ENCODE measurements at regions not wholly inside any gene's neighbourhood (a gene's known extent, or its start where the extent isn't known, plus 50 kb on each side); places are given as distances from the start of the nearest gene placed in this dataset.

DNA sequence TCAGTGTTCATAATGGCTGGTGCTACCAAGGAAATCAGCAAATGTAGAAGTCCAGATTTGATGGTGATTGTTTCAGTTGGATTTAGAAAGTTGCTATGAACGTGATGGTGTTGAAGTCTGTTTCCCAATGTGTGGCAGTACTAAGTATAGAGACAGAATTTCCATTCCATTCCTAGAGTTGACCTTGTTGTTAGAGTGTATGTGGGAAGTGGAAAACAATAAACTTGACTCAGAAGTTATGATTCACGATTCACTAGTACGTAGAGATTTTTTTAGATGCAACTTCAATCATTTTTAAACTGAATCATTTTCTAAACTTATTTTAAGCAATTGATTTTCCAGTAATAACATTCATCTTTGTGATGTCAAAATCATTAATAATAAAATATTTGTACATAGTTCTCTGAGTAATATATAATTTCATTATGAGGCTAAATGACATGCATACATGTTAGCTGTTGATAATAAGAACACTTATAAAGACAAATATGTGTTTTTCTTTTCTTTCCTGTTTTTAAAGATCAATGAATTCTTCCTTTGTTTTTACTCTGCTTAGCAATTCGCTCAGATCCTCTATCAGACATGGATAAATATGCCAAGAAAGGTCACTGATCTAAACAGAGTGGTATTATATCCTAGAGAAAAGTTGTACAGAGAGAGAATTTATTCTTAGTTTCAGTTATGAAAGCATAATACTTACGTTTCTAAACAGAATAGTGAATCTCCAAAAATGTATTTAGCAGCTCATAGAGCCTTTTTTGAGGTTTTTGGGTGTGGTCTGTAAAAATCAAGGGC, 108.8 kb upstream of the GPR149 start:
- no peak overlapping the region for H3K4me3 ChIP-seq (ENCODE audit: low read depth, poor library complexity, severe bottlenecking)
- WGBS, 2 donors, result 50 to 65% methylated on average over 5 of the region's 5 CpGs
- intact Hi-C loops (cut with DNase I; ENCODE audit: low total_unique reads), result no loop called here
- TF ChIP-seq POLR2A (IDR thresholded peaks at IDR 0.05), result no peak
- TF ChIP-seq, protein P1, sequence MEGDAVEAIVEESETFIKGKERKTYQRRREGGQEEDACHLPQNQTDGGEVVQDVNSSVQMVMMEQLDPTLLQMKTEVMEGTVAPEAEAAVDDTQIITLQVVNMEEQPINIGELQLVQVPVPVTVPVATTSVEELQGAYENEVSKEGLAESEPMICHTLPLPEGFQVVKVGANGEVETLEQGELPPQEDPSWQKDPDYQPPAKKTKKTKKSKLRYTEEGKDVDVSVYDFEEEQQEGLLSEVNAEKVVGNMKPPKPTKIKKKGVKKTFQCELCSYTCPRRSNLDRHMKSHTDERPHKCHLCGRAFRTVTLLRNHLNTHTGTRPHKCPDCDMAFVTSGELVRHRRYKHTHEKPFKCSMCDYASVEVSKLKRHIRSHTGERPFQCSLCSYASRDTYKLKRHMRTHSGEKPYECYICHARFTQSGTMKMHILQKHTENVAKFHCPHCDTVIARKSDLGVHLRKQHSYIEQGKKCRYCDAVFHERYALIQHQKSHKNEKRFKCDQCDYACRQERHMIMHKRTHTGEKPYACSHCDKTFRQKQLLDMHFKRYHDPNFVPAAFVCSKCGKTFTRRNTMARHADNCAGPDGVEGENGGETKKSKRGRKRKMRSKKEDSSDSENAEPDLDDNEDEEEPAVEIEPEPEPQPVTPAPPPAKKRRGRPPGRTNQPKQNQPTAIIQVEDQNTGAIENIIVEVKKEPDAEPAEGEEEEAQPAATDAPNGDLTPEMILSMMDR (IDR thresholded peaks at IDR 0.05), result no peak
- DNase-seq (ENCODE audit: low spot score in 2 of 2), result no peak

DNA sequence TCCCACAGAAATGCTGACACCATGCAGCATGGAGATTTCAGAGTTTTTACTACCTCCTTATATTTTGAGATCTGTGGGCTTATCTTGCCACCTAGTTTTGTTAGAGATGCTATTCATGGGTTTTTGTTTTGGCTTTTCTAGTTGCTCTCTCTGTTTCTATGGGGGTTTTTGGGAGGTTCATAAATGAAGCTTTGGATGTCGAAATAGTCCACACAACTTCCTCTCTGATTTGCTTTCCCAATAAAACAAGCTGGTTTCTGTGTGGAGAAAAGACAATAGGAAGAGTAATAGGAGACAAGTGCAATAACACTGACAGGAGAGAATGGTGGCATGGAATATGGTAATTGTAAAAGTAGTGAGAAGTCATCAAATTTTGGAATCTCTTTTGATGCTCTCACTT, 106.8 kb upstream of the GPR149 start:
- intact Hi-C loops (cut with DNase I; ENCODE audit: low total_unique reads), result no loop called here
- H3K4me3 ChIP-seq (ENCODE audit: low read depth, poor library complexity, severe bottlenecking), result no peak overlapping the region
- 88 to 89% methylated on average over 1 of the region's 1 CpG for WGBS, 2 donors
- no peak for DNase-seq (ENCODE audit: low spot score in 2 of 2)
- TF ChIP-seq, protein P1 (IDR thresholded peaks at IDR 0.05), result no peak
- TF ChIP-seq POLR2A (IDR thresholded peaks at IDR 0.05), result no peak

DNA sequence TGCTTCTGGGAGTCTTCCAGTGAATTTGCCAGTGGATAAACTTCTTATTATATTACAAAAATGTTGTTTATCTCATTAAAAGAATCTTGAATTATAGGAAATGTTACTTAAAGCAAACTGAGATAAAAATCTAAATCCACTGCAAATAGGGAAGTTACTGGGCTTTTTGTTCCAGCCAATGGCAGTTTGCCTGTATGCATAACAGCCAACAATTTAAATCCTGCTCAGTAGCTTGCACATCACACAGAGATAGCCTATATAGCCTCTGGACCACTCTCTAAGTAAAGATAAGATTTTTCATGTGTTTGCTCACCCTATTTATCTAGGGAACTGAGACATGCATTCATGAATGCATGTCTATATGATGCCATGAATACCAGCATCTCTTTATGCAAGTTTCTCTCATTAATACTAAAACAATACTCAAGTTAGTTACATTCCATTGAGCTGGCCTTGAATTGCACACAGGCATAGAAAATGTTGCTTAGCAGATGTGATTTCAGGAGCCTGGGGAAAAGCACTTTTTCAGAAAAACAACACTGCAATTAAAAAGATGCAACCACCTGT, 92.1 kb upstream of the GPR149 start:
- no peak for TF ChIP-seq POLR2A (IDR thresholded peaks at IDR 0.05)
- TF ChIP-seq, protein P1 (IDR thresholded peaks at IDR 0.05), result no peak
- intact Hi-C loops (cut with DNase I; ENCODE audit: low total_unique reads), result no loop called here

DNA sequence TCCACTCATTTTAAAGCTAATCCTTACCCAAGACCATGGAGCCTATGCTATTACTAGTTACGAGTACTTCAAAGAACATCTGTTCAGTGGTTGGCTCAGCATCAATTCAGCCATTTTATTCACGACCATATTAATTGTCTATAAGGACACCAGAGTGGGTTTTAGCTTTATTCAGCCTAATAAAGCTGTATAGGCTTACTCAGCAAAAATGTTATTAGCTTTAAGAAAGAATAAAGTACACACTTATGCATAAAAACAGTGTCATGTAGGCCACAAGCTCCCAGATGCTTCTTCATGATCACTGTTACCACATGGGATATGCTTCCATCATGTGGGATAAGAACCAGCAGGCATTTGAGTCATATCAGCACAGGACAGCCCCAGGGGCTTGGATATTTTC, 87.4 kb upstream of the GPR149 start:
- WGBS, 2 donors, result 57 to 67% methylated on average over 2 of the region's 2 CpGs
- DNase-seq (ENCODE audit: low spot score in 2 of 2), result no peak
- no peak overlapping the region for H3K4me3 ChIP-seq (ENCODE audit: low read depth, poor library complexity, severe bottlenecking)
- no peak for TF ChIP-seq POLR2A (IDR thresholded peaks at IDR 0.05)
- TF ChIP-seq, protein P1 (IDR thresholded peaks at IDR 0.05), result no peak
- intact Hi-C loops (cut with DNase I; ENCODE audit: low total_unique reads), result no loop called here

More for the DNA sequence above, 92.1 kb upstream of the GPR149 start:
- H3K4me3 ChIP-seq (ENCODE audit: low read depth, poor library complexity, severe bottlenecking), result no peak overlapping the region
- no peak for DNase-seq (ENCODE audit: low spot score in 2 of 2)

DNA sequence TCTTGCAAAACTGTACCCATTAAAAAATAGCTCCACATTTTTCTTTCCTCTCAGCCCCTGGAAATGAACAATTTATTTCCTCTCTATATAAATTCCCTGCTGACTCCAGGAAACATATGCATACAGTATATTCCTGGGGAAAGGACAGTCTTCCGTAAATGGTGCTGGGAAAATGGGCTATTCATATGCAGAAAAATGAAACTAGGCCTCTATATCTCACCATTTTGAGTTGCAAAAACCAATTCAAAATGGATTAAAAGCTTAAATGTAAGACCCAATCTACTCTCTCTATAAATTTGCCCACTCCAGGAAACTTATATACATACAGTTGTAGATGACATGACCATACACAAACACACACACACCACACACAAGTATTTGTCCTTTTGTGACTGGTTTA, 85.9 kb upstream of the GPR149 start:
- no peak for TF ChIP-seq POLR2A (IDR thresholded peaks at IDR 0.05)
- TF ChIP-seq, protein P1 (IDR thresholded peaks at IDR 0.05), result no peak
- no peak for DNase-seq (ENCODE audit: low spot score in 2 of 2)
- H3K4me3 ChIP-seq (ENCODE audit: low read depth, poor library complexity, severe bottlenecking), result no peak overlapping the region
- WGBS, 2 donors, result 77 to 93% methylated on average over 1 of the region's 1 CpG
- intact Hi-C loops (cut with DNase I; ENCODE audit: low total_unique reads), result no loop called here

Measured in lower leg skin (tissue), 4 donors.